ENCODE measurements at regions not wholly inside any gene's neighbourhood (a gene's known extent, or its start where the extent isn't known, plus 50 kb on each side); places are given as distances from the start of the nearest gene placed in this dataset.

GRCh38 chr19:23855676-23856075, 59.0 kb upstream of the ZNF726 start:
- DNase-seq: no peak
- no peak overlapping the region for H3K27ac ChIP-seq
- no peak overlapping the region for H3K4me3 ChIP-seq
- no peak for ATAC-seq
- peaks cover 0 to 10% (median 0%) of the 10 kb centered on the region in 3 donors for H3K9me3 ChIP-seq
- no peaks in the 10 kb centered on the region for H3K27me3 ChIP-seq
- WGBS, 2 donors: 43 to 56% methylated on average over 4 of the region's 4 CpGs
- H3K36me3 ChIP-seq (replicated peaks in 1 of 2; ENCODE audit: insufficient read depth in 1 of 2, low read depth in 2 of 2): no peaks in the 10 kb centered on the region
- no peaks in the 10 kb centered on the region for H3K4me1 ChIP-seq
- intact Hi-C loops (cut with DNase I): no loop called here
- no peak for TF ChIP-seq CTCF (IDR thresholded peaks at IDR 0.05)

- peaks cover 0 to 19% (median 0%) of the 10 kb centered on the region in 3 donors for H3K9me3 ChIP-seq
- H3K27ac ChIP-seq: no peak overlapping the region
- no peaks in the 10 kb centered on the region for H3K36me3 ChIP-seq (replicated peaks in 1 of 2; ENCODE audit: insufficient read depth in 1 of 2, low read depth in 2 of 2)
- no peaks in the 10 kb centered on the region for H3K4me1 ChIP-seq
- ATAC-seq (no peak), DNase-seq (no peak)
- no peaks in the 10 kb centered on the region for H3K27me3 ChIP-seq
- H3K4me3 ChIP-seq: no peak overlapping the region
- intact Hi-C loops (cut with DNase I): no loop called here
- 82 to 84% methylated on average over 5 of the region's 5 CpGs for WGBS, 2 donors
- no peak for TF ChIP-seq CTCF (IDR thresholded peaks at IDR 0.05)
- no peak for TF ChIP-seq POLR2A (IDR thresholded peaks at IDR 0.05)
Measured at GRCh38 chr19:23851966-23852365, 62.7 kb upstream of the ZNF726 start.

- intact Hi-C loops (cut with DNase I): no loop called here
- no peaks in the 10 kb centered on the region for H3K36me3 ChIP-seq (replicated peaks in 1 of 2; ENCODE audit: insufficient read depth in 1 of 2, low read depth in 2 of 2)
- no peak for TF ChIP-seq CTCF (IDR thresholded peaks at IDR 0.05)
- TF ChIP-seq POLR2A (IDR thresholded peaks at IDR 0.05): no peak
- no peaks in the 10 kb centered on the region for H3K4me1 ChIP-seq
- H3K27ac ChIP-seq: no peak overlapping the region
- peaks cover 0 to 25% (median 2%) of the 10 kb centered on the region in 3 donors for H3K9me3 ChIP-seq
- DNase-seq: no peak
- H3K27me3 ChIP-seq: no peaks in the 10 kb centered on the region
- no peak overlapping the region for H3K4me3 ChIP-seq
- 78 to 82% methylated on average over 2 of the region's 2 CpGs for WGBS, 2 donors
- no peak for ATAC-seq
Measured at GRCh38 chr19:23832717-23833327, 74.1 kb upstream of the ZNF681 start.

- no peak overlapping the region for H3K4me3 ChIP-seq
- H3K9me3 ChIP-seq: peaks cover 0 to 32% (median 0%) of the 10 kb centered on the region in 3 donors
- H3K27ac ChIP-seq: no peak overlapping the region
- no peaks in the 10 kb centered on the region for H3K36me3 ChIP-seq (replicated peaks in 1 of 2; ENCODE audit: insufficient read depth in 1 of 2, low read depth in 2 of 2)
- ATAC-seq (no peak), DNase-seq (no peak)
- H3K27me3 ChIP-seq: no peaks in the 10 kb centered on the region
- WGBS, 2 donors: 6 to 28% methylated on average over 2 of the region's 2 CpGs
- H3K4me1 ChIP-seq: no peaks in the 10 kb centered on the region
- intact Hi-C loops (cut with DNase I): no loop called here
- TF ChIP-seq CTCF (IDR thresholded peaks at IDR 0.05) (no peak), POLR2A (IDR thresholded peaks at IDR 0.05) (no peak)
Measured at GRCh38 chr19:23823952-23824389, 65.3 kb upstream of the ZNF681 start.

- ATAC-seq: no peak
Measured at GRCh38 chr19:23822735-23823134, 64.0 kb upstream of the ZNF681 start.

More at GRCh38 chr19:23822735-23823134, 64.0 kb upstream of the ZNF681 start:
- TF ChIP-seq POLR2A (IDR thresholded peaks at IDR 0.05): no peak
- TF ChIP-seq CTCF (IDR thresholded peaks at IDR 0.05): no peak
- WGBS, 2 donors: 38 to 56% methylated on average over 1 of the region's 1 CpG
- Histone ChIP-seq H3K4me3 (no peak overlapping the region), H3K27me3 (no peaks in the 10 kb centered on the region), H3K27ac (no peak overlapping the region), H3K4me1 (no peaks in the 10 kb centered on the region), H3K36me3 (replicated peaks in 1 of 2; ENCODE audit: insufficient read depth in 1 of 2, low read depth in 2 of 2) (no peaks in the 10 kb centered on the region), H3K9me3 (peaks cover 0 to 34% (median 0%) of the 10 kb centered on the region in 3 donors)
- intact Hi-C loops (cut with DNase I): no loop called here
- DNase-seq: no peak

Measured in body of pancreas (tissue), 4 donors.